Neural cell (in vitro differentiated cells): ENCODE measurements at regions not wholly inside any gene's neighbourhood (a gene's known extent, or its start where the extent isn't known, plus 50 kb on each side); places are given as distances from the start of the nearest gene placed in this dataset.

Source experiments
- CTCF ChIP-seq: fragments of 450-650 bp; IDR thresholded peaks from 2 replicates; pipeline ENCODE4 v1.5.1; 2014; ENCODE audit warnings: antibody characterized with exemption, mild to moderate bottlenecking, moderate library complexity; ENCODE audit not compliant: poor library complexity, severe bottlenecking
- EP300 ChIP-seq: fragments of 450-650 bp; conservative IDR thresholded peaks from 2 replicates; pipeline ENCODE4 v1.6.1; 2014; ENCODE audit warnings: antibody characterized with exemption, mild to moderate bottlenecking, moderate library complexity; ENCODE audit not compliant: poor library complexity, severe bottlenecking
- EZH2 ChIP-seq: fragments of 200-600, 300-800 bp; shearing (Covaris generic), sonication (generic); IDR thresholded peaks from 2 replicates; pipeline ENCODE4 v1.6.1; 2014; ENCODE audit warnings: antibody characterized with exemption, low read length, borderline replicate concordance, mild to moderate bottlenecking; ENCODE audit not compliant: insufficient read depth, poor library complexity, severe bottlenecking
- TAF1 ChIP-seq: IDR thresholded peaks from 2 replicates; pipeline ENCODE4 v1.6.1; 2012; ENCODE audit warnings: low read depth

- TF ChIP-seq EZH2, result no peak
- TF ChIP-seq TAF1, result no peak
- no peak for TF ChIP-seq CTCF
- no peak for TF ChIP-seq EP300
Measured at GRCh38 chrX:27404366-27404765, 58.8 kb downstream of the PPP4R3C start.
